Spleen (tissue), 11 donors: ENCODE measurements at regions not wholly inside any gene's neighbourhood (a gene's known extent, or its start where the extent isn't known, plus 50 kb on each side); places are given as distances from the start of the nearest gene placed in this dataset.

Experiments
- DNase-seq: peaks from one replicate; pipeline ENCODE4 v3.0.0-alpha.2; 2020
- H3K27ac ChIP-seq, 8 donors: fragments of 200-600 bp; sonication (generic) in 7 of 8; 1 replicate in 4 of 8; 2 replicates in 4 of 8; pipeline versions ENCODE4 v1.5.0 to v1.8.0; 2016 to 2021; ENCODE audit warnings: inconsistent platforms in 4 of 8, mild to moderate bottlenecking in 4 of 8, moderate library complexity in 1 of 8
- H3K27me3 ChIP-seq, 7 donors: fragments of 200-600 bp; sonication (generic) in 6 of 7; replicated peaks in 1 of 7; 1 replicate in 4 of 7; 2 replicates in 3 of 7; pipeline versions ENCODE4 v1.5.0 to v1.8.0; 2016 to 2021; ENCODE audit warnings: inconsistent platforms in 3 of 7, mild to moderate bottlenecking in 1 of 7
- H3K36me3 ChIP-seq, 6 donors: fragments of 200-600 bp; sonication (generic) in 5 of 6; 1 replicate in 4 of 6; 2 replicates in 2 of 6; pipeline versions ENCODE4 v1.5.0 to v1.8.0; 2016 to 2021; ENCODE audit warnings: inconsistent platforms in 2 of 6
- H3K4me1 ChIP-seq, 6 donors: fragments of 200-600 bp; sonication (generic) in 5 of 6; 1 replicate in 3 of 6; 2 replicates in 3 of 6; pipeline versions ENCODE4 v1.5.0 to v1.8.0; 2016 to 2021; ENCODE audit warnings: inconsistent platforms in 3 of 6
- H3K4me3 ChIP-seq, 8 donors: fragments of 200-600 bp; sonication (generic) in 7 of 8; 1 replicate in 4 of 8; 2 replicates in 4 of 8; pipeline versions ENCODE4 v1.5.0 to v1.8.0; 2016 to 2021; ENCODE audit warnings: inconsistent platforms in 4 of 8, mild to moderate bottlenecking in 4 of 8, moderate library complexity in 2 of 8
- H3K9me3 ChIP-seq, 8 donors: fragments of 200-600 bp; sonication (generic) in 7 of 8; 1 replicate in 4 of 8; 2 replicates in 4 of 8; pipeline versions ENCODE4 v1.5.0 to v1.8.0; 2016 to 2021; ENCODE audit warnings: inconsistent platforms in 4 of 8
- POLR2A ChIP-seq, 3 donors: fragments of 450-650 bp; IDR thresholded peaks; one replicate each; pipeline ENCODE4 v1.5.1; 2017; ENCODE audit warnings: antibody characterized with exemption in 3 of 3, mild to moderate bottlenecking in 1 of 3
- POLR2AphosphoS5 ChIP-seq, 3 donors: sonication (generic); formaldehyde crosslinking; IDR thresholded peaks; one replicate each; pipeline ENCODE4 v1.5.1; 2017; ENCODE audit warnings: antibody characterized with exemption in 3 of 3
- WGBS, 5 donors: extraction: QIAGEN DNeasy Blood & Tissue Kit in 3 of 5; methylation state at CpG; one replicate each; pipeline versions ENCODE4 v1.1.5 to v1.1.7; 2013 to 2018; 5-methylcytosine and 5-hydroxymethylcytosine counted together
- intact Hi-C: fragments of 100-400 bp; cut with DNase I; formaldehyde crosslinking; loops from one replicate; pipeline ENCODE4 v1.15.0; 2023; ENCODE audit warnings: low total_unique reads
- TF ChIP-seq, protein P1 (sequence below), 11 experiments: fragments of 200-600 bp in 7 of 11; fragments of 450-650 bp in 4 of 11; sonication (generic) in 4 of 11; IDR thresholded peaks in 8 of 11; conservative IDR thresholded peaks in 3 of 11; 1 replicate in 7 of 11; 2 replicates in 4 of 11; pipeline versions ENCODE4 v1.4.0 to v1.8.0; 2016 to 2021; ENCODE audit warnings: antibody characterized with exemption in 11 of 11, inconsistent platforms in 4 of 11, mild to moderate bottlenecking in 1 of 11
- donor health status: healthy with polysubstance abuse.
- donor health status: DM: no; HTN: no; CAD: no; lungs with moderate emphysema.
- donor health status: DM: no; HTN: no; CAD: no.
- donor health status: Bipolar disorder and iron deficiency.
- donor health status: healthy.
- donor health status: DM: no; HTN: no; CAD: no.
- donor health status: DM: yes; HTN: yes; CAD: no.

DNA sequence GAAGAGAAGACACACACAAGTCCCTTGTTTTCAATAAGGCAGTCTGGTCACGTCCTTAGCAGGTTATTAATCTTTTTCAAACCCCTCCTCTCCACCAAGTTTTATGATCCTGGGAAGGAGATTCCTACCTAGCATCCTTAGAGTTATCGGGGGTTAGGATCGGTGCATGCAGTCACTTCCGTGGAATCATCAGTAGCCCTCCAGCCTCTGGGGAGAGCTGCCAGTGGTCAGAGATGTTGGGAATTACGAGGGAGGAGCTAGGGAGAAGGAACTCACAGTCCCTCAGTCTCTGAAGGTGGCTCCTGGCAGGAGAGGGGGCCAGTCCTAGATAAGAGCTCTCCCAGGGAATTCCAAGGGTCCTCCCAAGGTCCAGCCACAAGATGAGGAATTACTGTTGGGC, 57.7 kb upstream of the ATP5PO start:
- no peak overlapping the region for H3K27ac ChIP-seq
- intact Hi-C loops, result no loop called here
- no peaks in the 10 kb centered on the region for H3K36me3 ChIP-seq
- no peak for DNase-seq
- H3K4me3 ChIP-seq, result no peak overlapping the region
- TF ChIP-seq POLR2AphosphoS5 (IDR thresholded peaks at IDR 0.05) (no peak), POLR2A (IDR thresholded peaks at IDR 0.05) (no peak)
- TF ChIP-seq, protein P1, sequence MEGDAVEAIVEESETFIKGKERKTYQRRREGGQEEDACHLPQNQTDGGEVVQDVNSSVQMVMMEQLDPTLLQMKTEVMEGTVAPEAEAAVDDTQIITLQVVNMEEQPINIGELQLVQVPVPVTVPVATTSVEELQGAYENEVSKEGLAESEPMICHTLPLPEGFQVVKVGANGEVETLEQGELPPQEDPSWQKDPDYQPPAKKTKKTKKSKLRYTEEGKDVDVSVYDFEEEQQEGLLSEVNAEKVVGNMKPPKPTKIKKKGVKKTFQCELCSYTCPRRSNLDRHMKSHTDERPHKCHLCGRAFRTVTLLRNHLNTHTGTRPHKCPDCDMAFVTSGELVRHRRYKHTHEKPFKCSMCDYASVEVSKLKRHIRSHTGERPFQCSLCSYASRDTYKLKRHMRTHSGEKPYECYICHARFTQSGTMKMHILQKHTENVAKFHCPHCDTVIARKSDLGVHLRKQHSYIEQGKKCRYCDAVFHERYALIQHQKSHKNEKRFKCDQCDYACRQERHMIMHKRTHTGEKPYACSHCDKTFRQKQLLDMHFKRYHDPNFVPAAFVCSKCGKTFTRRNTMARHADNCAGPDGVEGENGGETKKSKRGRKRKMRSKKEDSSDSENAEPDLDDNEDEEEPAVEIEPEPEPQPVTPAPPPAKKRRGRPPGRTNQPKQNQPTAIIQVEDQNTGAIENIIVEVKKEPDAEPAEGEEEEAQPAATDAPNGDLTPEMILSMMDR (IDR thresholded peaks at IDR 0.05 in 8 of 11, conservative IDR thresholded peaks at IDR 0.05 in 3 of 11), result no peak
- H3K4me1 ChIP-seq, result peaks cover 17 to 30% (median 26%) of the 10 kb centered on the region in 6 donors
- no peaks in the 10 kb centered on the region for H3K9me3 ChIP-seq
- WGBS, 5 donors, result 87 to 93% (median 89%) methylated on average over 5 of the region's 5 CpGs
- H3K27me3 ChIP-seq, result no peaks in the 10 kb centered on the region

DNA sequence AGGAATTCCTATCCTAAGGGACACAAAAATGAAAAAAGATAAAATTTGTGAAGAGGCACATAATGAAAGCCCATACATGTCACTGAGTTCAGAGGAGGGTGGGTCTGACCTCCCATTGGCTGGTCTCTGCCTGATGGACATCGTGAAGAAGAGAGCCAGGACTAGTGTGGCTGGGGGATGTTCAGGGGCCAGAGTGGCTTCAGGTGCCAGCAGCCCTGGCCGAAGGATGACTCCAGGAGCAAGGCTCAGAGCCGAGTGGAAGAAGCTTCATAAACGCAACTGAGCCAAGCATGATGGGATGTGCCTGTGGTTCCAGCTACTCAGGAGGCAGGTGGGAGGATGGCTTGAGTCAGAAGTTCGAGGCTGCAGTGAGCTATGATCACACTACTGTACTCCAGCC, 56.9 kb upstream of the ATP5PO start:
- TF ChIP-seq, protein P1 (IDR thresholded peaks at IDR 0.05 in 8 of 11, conservative IDR thresholded peaks at IDR 0.05 in 3 of 11), result no peak
- TF ChIP-seq POLR2AphosphoS5 (IDR thresholded peaks at IDR 0.05) (no peak), POLR2A (IDR thresholded peaks at IDR 0.05) (no peak)

DNA sequence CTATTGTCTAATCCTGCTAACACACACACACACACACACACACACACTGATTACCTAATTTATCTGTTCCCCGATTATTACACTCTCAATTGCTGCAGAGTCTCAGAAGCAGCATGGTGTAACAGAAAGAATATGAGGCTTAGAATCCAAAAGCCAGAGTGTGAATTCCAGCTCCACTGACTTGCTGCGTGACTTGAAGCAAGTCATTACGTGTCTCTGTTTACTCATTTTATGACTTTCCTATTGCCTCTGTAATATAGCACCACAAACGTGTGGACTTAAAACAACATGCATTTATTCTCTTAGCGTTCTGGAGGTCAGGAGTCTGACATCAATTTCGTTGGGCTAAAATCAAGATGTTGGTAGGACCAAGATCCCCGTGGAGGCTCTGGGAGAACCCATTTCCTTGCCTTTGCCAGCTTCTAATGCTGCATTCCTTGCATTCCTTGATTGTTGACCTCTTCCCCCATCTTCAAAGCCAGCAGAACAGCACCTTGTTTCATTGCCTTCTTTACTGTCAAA, 55.9 kb upstream of the ATP5PO start:
- Histone ChIP-seq H3K4me3 (no peak overlapping the region), H3K27me3 (no peaks in the 10 kb centered on the region), H3K9me3 (no peaks in the 10 kb centered on the region), H3K27ac (no peak overlapping the region), H3K36me3 (no peaks in the 10 kb centered on the region), H3K4me1 (peaks cover 8 to 18% (median 16%) of the 10 kb centered on the region in 6 donors)
- DNase-seq, result no peak
- 74 to 85% (median 81%) methylated on average over 7 of the region's 7 CpGs for WGBS, 5 donors
- TF ChIP-seq, protein P1 (IDR thresholded peaks at IDR 0.05 in 8 of 11, conservative IDR thresholded peaks at IDR 0.05 in 3 of 11), result no peak
- TF ChIP-seq POLR2AphosphoS5 (IDR thresholded peaks at IDR 0.05) (no peak), POLR2A (IDR thresholded peaks at IDR 0.05) (no peak)
- intact Hi-C loops, result no loop called here

More for the DNA sequence above, 56.9 kb upstream of the ATP5PO start:
- no peaks in the 10 kb centered on the region for H3K9me3 ChIP-seq
- 80 to 91% (median 90%) methylated on average over 5 of the region's 5 CpGs for WGBS, 5 donors
- no peaks in the 10 kb centered on the region for H3K36me3 ChIP-seq
- peaks cover 17 to 28% (median 25%) of the 10 kb centered on the region in 6 donors for H3K4me1 ChIP-seq
- H3K27me3 ChIP-seq, result no peaks in the 10 kb centered on the region
- DNase-seq, result no peak
- H3K27ac ChIP-seq, result no peak overlapping the region
- intact Hi-C loops, result no loop called here
- no peak overlapping the region for H3K4me3 ChIP-seq

DNA sequence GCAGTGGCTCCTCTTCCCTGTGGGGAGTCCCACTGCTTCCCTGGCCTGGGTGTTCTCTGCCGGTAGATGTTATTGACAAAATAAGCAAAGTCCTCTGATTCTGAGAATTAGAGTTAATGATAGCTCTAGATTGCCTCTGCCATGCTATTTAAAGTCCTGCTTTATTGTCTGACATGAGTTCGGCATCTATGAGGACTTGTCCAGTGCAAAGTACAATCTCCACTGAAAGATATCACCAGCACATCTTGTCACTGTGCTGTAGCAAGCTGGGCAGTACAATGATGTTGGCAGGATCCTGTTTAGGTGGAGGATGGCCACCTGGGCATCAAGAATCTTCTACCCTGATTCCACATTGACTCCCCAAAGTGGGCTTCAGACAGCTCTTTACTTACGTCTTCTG, 54.0 kb upstream of the ATP5PO start:
- no peaks in the 10 kb centered on the region for H3K4me1 ChIP-seq
- TF ChIP-seq POLR2AphosphoS5 (IDR thresholded peaks at IDR 0.05), result no peak
- TF ChIP-seq, protein P1 (IDR thresholded peaks at IDR 0.05 in 8 of 11, conservative IDR thresholded peaks at IDR 0.05 in 3 of 11), result no peak
- no peak for TF ChIP-seq POLR2A (IDR thresholded peaks at IDR 0.05)
- 91 to 98% (median 96%) methylated on average over 3 of the region's 3 CpGs for WGBS, 5 donors
- no peaks in the 10 kb centered on the region for H3K27me3 ChIP-seq
- no peak overlapping the region for H3K4me3 ChIP-seq
- H3K9me3 ChIP-seq, result no peaks in the 10 kb centered on the region
- H3K36me3 ChIP-seq, result no peaks in the 10 kb centered on the region
- DNase-seq, result no peak
- intact Hi-C loops, result no loop called here
- no peak overlapping the region for H3K27ac ChIP-seq
